Activated CD8-positive, alpha-beta T cell treated with anti-CD3 and anti-CD28 coated beads for 36 hours (primary cell): ENCODE measurements at regions not wholly inside any gene's neighbourhood (a gene's known extent, or its start where the extent isn't known, plus 50 kb on each side); places are given as distances from the start of the nearest gene placed in this dataset.
"Not testable (repeated sequence)": the region's sequence is repeated elsewhere in the genome, so short reads cannot be mapped to it uniquely, and the experiment has no call there.

Experiments
- ATAC-seq: fragments of 200-7000 bp; cut with Tn5 transposase; one replicate; pipeline ENCODE4 v1.10.0; 2021; ENCODE audit warnings: mild to moderate bottlenecking, moderate library complexity
- CTCF ChIA-PET: fragments of 350-600 bp; sonication (Branson Sonifier 250); formaldehyde crosslinking; loops from one replicate; lab custom pipeline; 2021; ENCODE audit warnings: antibody characterized with exemption; lab: Charles Lee
- POLR2A ChIA-PET: fragments of 350-600 bp; sonication (Branson Sonifier 250); formaldehyde crosslinking; loops from one replicate; lab custom pipeline; 2021; ENCODE audit warnings: antibody characterized with exemption; lab: Charles Lee
- DNase-seq: peaks from one replicate; pipeline ENCODE4 v3.0.0-alpha.2; 2020
- H3K27ac Mint-ChIP-seq: one replicate; pipeline ENCODE4 v1.8.0; 2021; ENCODE audit warnings: mild to moderate bottlenecking, mixed read lengths
- H3K27me3 Mint-ChIP-seq: one replicate; pipeline ENCODE4 v1.8.0; 2021; ENCODE audit warnings: mixed read lengths
- H3K36me3 Mint-ChIP-seq: one replicate; pipeline ENCODE4 v1.8.0; 2021; ENCODE audit warnings: low read depth, mixed read lengths
- H3K4me1 Mint-ChIP-seq: one replicate; pipeline ENCODE4 v1.8.0; 2021; ENCODE audit warnings: low read depth, mixed read lengths
- H3K4me3 Mint-ChIP-seq: one replicate; pipeline ENCODE4 v1.8.0; 2021; ENCODE audit warnings: mild to moderate bottlenecking, moderate library complexity, mixed read lengths
- H3K9me3 Mint-ChIP-seq: one replicate; pipeline ENCODE4 v1.8.0; 2021; ENCODE audit warnings: mixed read lengths
- CTCF ChIP-seq: fragments of 200-600 bp; IDR thresholded peaks from one replicate; pipeline ENCODE4 v1.8.0; 2022; ENCODE audit warnings: antibody characterized with exemption, mild to moderate bottlenecking
- intact Hi-C: fragments of 100-400 bp; cut with micrococcal nuclease; formaldehyde crosslinking; loops from one replicate; pipeline ENCODE4 v1.10.0; 2022

DNA sequence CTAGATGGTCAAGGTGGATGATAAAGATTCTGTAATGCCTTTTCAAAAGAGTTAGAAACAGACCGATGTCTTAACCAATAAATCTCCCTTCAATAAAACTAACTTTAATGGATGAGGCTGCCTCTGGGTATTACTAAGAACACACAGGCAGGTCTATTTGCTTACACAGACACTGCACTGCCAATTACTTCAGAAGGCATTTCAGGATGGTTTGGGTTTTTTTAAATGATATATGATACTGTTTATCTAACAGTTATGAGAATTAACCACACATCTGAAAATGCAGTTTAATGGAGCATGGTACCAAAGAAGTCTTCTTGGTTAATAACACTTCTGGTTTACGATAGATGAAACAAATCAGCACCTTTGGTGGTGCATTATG, 367.9 kb upstream of the GRAMD2B start:
- Mint-ChIP-seq H3K4me1 (no peaks in the 10 kb centered on the region), H3K4me3 (no peak overlapping the region), H3K9me3 (peaks cover 6% of the 10 kb centered on the region), H3K27ac (no peak overlapping the region), H3K36me3 (no peaks in the 10 kb centered on the region), H3K27me3 (no peaks in the 10 kb centered on the region)
- ChIA-PET CTCF (no interaction called here), POLR2A (no interaction called here)
- no peak for TF ChIP-seq CTCF
- intact Hi-C loops: no loop called here
- DNase-seq (no peak), ATAC-seq (no peak)

DNA sequence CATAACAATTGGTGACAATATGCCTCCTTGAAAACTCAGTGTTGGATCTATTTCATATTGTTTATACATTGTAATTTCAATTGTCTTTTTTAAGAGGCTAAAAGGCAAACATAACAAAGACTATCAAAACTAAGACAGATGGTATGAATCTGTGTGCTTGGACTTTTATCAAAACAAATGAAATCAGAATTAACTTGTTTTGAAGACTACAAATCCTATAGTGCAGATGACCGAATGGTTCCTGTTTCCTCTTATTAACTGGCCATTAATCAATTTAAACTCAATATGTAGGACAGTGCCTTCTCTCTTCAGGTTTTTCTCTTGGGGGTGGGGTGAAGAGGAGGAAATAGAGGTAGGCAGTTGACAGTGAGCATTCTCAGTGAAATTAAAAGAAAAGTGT, 366.9 kb upstream of the GRAMD2B start:
- no peaks in the 10 kb centered on the region for H3K27me3 Mint-ChIP-seq
- no peak for DNase-seq
- H3K4me1 Mint-ChIP-seq: no peaks in the 10 kb centered on the region
- intact Hi-C loops: no loop called here
- CTCF ChIA-PET: no interaction called here
- ATAC-seq: no peak
- peaks cover 6% of the 10 kb centered on the region for H3K9me3 Mint-ChIP-seq
- H3K4me3 Mint-ChIP-seq: no peak overlapping the region
- POLR2A ChIA-PET: no interaction called here
- no peak overlapping the region for H3K27ac Mint-ChIP-seq
- TF ChIP-seq CTCF: no peak
- no peaks in the 10 kb centered on the region for H3K36me3 Mint-ChIP-seq

DNA sequence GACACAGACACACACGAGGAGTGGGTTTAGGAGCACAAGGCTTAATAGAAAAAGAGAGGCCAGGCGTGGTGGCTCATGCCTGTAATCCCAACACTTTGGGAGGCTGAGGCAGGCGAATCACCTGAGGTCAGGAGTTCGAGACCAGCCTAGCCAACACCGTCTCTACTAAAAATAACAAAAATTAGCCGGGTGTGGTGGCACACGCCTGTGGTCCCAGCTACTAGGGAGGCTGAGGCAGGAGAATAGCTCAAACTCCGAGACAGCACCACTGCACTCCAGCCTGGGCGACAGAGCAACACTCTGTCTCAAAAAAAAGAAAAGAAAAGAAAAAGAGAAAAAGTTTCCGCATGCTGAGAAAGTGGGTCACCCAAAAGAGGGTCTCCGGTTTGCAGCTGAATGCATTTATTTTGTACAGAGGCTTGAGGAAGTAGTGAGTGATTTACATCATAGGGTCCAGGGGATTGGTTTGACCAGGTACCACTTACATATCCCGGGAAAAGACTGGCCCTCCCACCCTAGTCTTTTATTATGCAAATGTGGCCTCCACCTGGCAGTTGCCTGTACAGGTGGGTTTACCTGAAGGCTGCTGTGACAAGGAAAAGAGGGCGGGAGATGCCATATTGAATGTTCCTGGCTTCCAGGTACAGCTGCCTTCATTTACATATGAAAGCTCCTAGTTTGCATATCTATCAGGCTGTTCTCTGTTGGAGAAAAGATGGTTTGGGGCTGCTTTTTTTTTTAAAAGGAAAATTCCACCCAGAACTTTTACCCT, 366.2 kb upstream of the GRAMD2B start:
- no peaks in the 10 kb centered on the region for H3K27me3 Mint-ChIP-seq
- POLR2A ChIA-PET: no interaction called here
- H3K4me3 Mint-ChIP-seq: no peak overlapping the region
- intact Hi-C loops: no loop called here
- H3K27ac Mint-ChIP-seq: no peak overlapping the region
- DNase-seq (no peak), ATAC-seq (no peak)
- no peaks in the 10 kb centered on the region for H3K36me3 Mint-ChIP-seq
- CTCF ChIA-PET: no interaction called here
- H3K4me1 Mint-ChIP-seq: no peaks in the 10 kb centered on the region
- no peak for TF ChIP-seq CTCF
- H3K9me3 Mint-ChIP-seq: peaks cover 6% of the 10 kb centered on the region

DNA sequence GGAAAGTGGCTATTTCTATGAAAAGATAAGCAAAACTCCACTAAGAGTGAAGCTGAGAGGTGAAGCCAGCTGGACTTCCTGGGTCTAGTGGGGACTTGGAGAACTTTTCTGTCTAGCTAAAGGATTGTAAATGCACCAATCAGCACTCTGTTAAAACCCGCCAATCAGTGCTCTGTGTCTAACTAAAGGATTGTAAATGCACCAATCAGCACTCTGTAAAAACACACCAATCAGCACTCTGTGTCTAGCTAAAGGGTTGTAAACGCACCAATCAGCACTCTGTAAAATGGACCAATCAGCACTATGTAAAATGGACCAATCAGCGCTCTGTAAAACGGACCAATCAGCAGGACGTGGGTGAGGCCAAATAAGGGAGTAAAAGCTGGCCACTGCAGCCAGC, 364.8 kb upstream of the GRAMD2B start:
- ATAC-seq, H3K9me3 Mint-ChIP-seq, CTCF ChIA-PET, H3K27ac Mint-ChIP-seq, H3K4me1 Mint-ChIP-seq, H3K27me3 Mint-ChIP-seq, intact Hi-C loops, H3K36me3 Mint-ChIP-seq, DNase-seq, POLR2A ChIA-PET, H3K4me3 Mint-ChIP-seq: not testable (repeated sequence)

DNA sequence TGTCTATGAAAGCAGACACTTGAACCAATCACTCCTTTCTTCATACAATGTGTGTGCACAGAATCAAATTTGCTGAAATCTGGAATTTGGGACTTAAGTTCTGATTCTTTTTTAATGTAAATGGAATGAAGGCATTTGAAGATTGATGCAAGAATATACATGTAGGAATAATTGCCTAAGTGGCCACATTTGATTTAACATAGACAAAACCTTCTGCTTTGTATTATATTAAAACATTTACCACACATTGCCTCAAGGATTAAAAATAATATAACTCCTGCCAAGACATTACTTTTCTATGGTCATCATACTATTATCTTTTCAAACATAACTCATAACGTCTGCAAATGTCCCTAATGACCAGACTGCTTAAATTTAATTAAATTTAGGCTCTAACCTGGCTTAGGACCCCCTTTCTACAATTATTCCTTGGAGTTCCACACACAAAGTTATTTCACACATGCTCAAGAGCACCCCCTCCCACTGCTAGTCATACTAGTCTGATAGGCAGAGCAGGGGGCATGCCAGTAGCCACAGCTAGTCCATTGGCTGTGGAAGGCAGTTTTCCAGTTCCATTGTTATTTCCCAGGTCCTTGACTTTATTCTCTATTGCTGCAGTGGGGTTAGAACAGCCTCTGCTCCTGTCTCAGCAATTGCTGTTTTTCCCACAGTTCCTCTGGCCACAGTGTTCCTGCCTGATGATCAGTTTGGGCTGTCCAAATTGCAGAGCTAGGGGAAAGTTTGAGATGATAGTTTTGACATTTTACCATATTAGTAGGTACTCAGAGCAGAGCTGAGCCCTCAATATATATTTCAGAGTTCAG, 360.6 kb upstream of the GRAMD2B start:
- no peak for TF ChIP-seq CTCF
- Mint-ChIP-seq H3K27me3 (no peaks in the 10 kb centered on the region), H3K4me1 (no peaks in the 10 kb centered on the region), H3K4me3 (no peak overlapping the region), H3K9me3 (peaks cover 2% of the 10 kb centered on the region), H3K36me3 (no peaks in the 10 kb centered on the region), H3K27ac (no peak overlapping the region)
- CTCF ChIA-PET: no interaction called here
- POLR2A ChIA-PET: no interaction called here
- DNase-seq (no peak), ATAC-seq (no peak)
- intact Hi-C loops: no loop called here
